Right lobe of liver (tissue), 4 donors: ENCODE measurements at regions not wholly inside any gene's neighbourhood (a gene's known extent, or its start where the extent isn't known, plus 50 kb on each side); places are given as distances from the start of the nearest gene placed in this dataset.

Source experiments
- CTCF ChIP-seq, 4 donors: fragments of 200-600 bp in 3 of 4; fragments of 450-650 bp in 1 of 4; IDR thresholded peaks; one replicate each; pipeline versions ENCODE4 v1.5.1 to v1.8.0; 2016 to 2022; ENCODE audit warnings: antibody characterized with exemption in 4 of 4, mild to moderate bottlenecking in 2 of 4
- POLR2A ChIP-seq: fragments of 450-650 bp; IDR thresholded peaks from one replicate; pipeline ENCODE4 v1.6.1; 2017; ENCODE audit warnings: antibody characterized with exemption, mild to moderate bottlenecking
- donor health status: DM: no; HTN: no; CAD: no.
- donor health status: DM: no; HTN: no; CAD: no.
- donor health status: DM: no; HTN: yes; CAD: no.

DNA sequence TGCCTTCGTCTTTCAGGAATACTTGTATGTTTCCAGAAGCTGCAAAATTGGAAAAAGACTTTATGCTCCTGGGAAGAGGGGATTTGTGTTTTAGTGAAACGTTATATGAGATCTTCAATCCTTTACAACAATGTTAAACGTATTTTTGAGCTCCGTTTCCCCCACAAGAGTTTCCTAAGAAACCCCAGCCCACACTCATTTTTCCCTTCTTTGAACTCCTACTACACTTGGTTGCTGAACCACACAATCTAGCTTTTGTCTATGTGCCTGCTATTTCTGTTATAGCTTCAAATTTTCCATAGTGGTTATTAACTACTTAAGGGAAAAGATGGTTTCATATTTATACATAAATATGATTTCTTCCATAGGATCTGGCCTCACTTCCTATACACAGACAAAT is 238.6 kb upstream of the ACTBL2 start:
- TF ChIP-seq CTCF (IDR thresholded peaks at IDR 0.05) (no peak), POLR2A (no peak)
